Large intestine (tissue), 3 donors: ENCODE measurements at regions not wholly inside any gene's neighbourhood (a gene's known extent, or its start where the extent isn't known, plus 50 kb on each side); places are given as distances from the start of the nearest gene placed in this dataset.

ENCODE experiments used
- DNase-seq, 2 donors: peaks; one replicate each; pipeline versions ENCODE4 v3.0.0 to v3.0.0-alpha.2; 2013
- H3K27ac ChIP-seq: one replicate; pipeline ENCODE4 v1.5.1; 2013; ENCODE audit warnings: low read length
- H3K27me3 ChIP-seq: 2 replicates; pipeline ENCODE4 v1.6.1; 2013; ENCODE audit warnings: low read length; ENCODE audit not compliant: control insufficient read depth, insufficient read depth
- H3K36me3 ChIP-seq: 2 replicates; pipeline ENCODE4 v1.6.1; 2013; ENCODE audit warnings: low read length; ENCODE audit not compliant: control insufficient read depth, insufficient read depth
- H3K4me1 ChIP-seq: one replicate; pipeline ENCODE4 v1.6.1; 2013; ENCODE audit warnings: low read length; ENCODE audit not compliant: control insufficient read depth, insufficient read depth
- H3K4me3 ChIP-seq: one replicate; pipeline ENCODE4 v1.5.1; 2013; ENCODE audit warnings: low read length
- H3K9me3 ChIP-seq: one replicate; pipeline ENCODE4 v1.6.1; 2013; ENCODE audit warnings: mild to moderate bottlenecking, low read depth, low read length, moderate library complexity; ENCODE audit not compliant: control insufficient read depth
- WGBS: methylation state at CpG from one replicate; pipeline ENCODE4 v1.1.5; 2013; ENCODE audit warnings: low lambda C conversion rate; ENCODE audit not compliant: insufficient coverage; 5-methylcytosine and 5-hydroxymethylcytosine counted together

- Histone ChIP-seq H3K4me3 (no peak overlapping the region), H3K36me3 (no peaks in the 10 kb centered on the region), H3K9me3 (peaks cover 4% of the 10 kb centered on the region), H3K27ac (no peak overlapping the region), H3K27me3 (no peaks in the 10 kb centered on the region), H3K4me1 (no peaks in the 10 kb centered on the region)
- WGBS: no CpG with 5 or more reads among the region's 2 CpGs
- no peak for DNase-seq
These were observed 327.5 kb upstream of the SLC16A7 start for GRCh38 chr12:59268295-59268809.

GRCh38 chr12:59260202-59260601, 335.6 kb upstream of the SLC16A7 start:
- H3K9me3 ChIP-seq: no peaks in the 10 kb centered on the region
- H3K4me1 ChIP-seq: no peaks in the 10 kb centered on the region
- 50% methylated on average over 2 of the region's 2 CpGs for WGBS
- no peaks in the 10 kb centered on the region for H3K36me3 ChIP-seq
- no peak overlapping the region for H3K27ac ChIP-seq
- no peak for DNase-seq
- H3K4me3 ChIP-seq: no peak overlapping the region
- no peaks in the 10 kb centered on the region for H3K27me3 ChIP-seq

- Histone ChIP-seq H3K36me3 (no peaks in the 10 kb centered on the region), H3K9me3 (no peaks in the 10 kb centered on the region), H3K4me3 (no peak overlapping the region), H3K27ac (no peak overlapping the region), H3K4me1 (no peaks in the 10 kb centered on the region), H3K27me3 (no peaks in the 10 kb centered on the region)
- DNase-seq: no peak
These were observed 332.4 kb upstream of the LRIG3 start for GRCh38 chr12:59252731-59253130.

- no peaks in the 10 kb centered on the region for H3K4me1 ChIP-seq
These were observed 330.5 kb upstream of the LRIG3 start for GRCh38 chr12:59250766-59251165.

GRCh38 chr12:59240048-59240447, 319.7 kb upstream of the LRIG3 start:
- H3K36me3 ChIP-seq: no peaks in the 10 kb centered on the region
- 100% methylated on average over 1 of the region's 2 CpGs for WGBS
- H3K9me3 ChIP-seq: no peaks in the 10 kb centered on the region
- H3K4me3 ChIP-seq: no peak overlapping the region
- H3K4me1 ChIP-seq: no peaks in the 10 kb centered on the region
- DNase-seq: no peak
- H3K27me3 ChIP-seq: no peaks in the 10 kb centered on the region
- H3K27ac ChIP-seq: no peak overlapping the region

More at GRCh38 chr12:59250766-59251165, 330.5 kb upstream of the LRIG3 start:
- Histone ChIP-seq H3K9me3 (no peaks in the 10 kb centered on the region), H3K36me3 (no peaks in the 10 kb centered on the region), H3K4me3 (no peak overlapping the region), H3K27me3 (no peaks in the 10 kb centered on the region), H3K27ac (no peak overlapping the region)
- DNase-seq: no peak

- no peak for DNase-seq
- WGBS: 100% methylated on average over 1 of the region's 10 CpGs
These were observed 314.1 kb upstream of the LRIG3 start for GRCh38 chr12:59234391-59234790.

GRCh38 chr12:59230334-59230733, 310.0 kb upstream of the LRIG3 start:
- no peak for DNase-seq
- Histone ChIP-seq H3K27ac (no peak overlapping the region), H3K4me1 (no peaks in the 10 kb centered on the region), H3K27me3 (no peaks in the 10 kb centered on the region), H3K4me3 (no peak overlapping the region), H3K36me3 (no peaks in the 10 kb centered on the region), H3K9me3 (no peaks in the 10 kb centered on the region)

More at GRCh38 chr12:59234391-59234790, 314.1 kb upstream of the LRIG3 start:
- Histone ChIP-seq H3K4me1 (no peaks in the 10 kb centered on the region), H3K9me3 (no peaks in the 10 kb centered on the region), H3K36me3 (no peaks in the 10 kb centered on the region), H3K4me3 (no peak overlapping the region), H3K27me3 (no peaks in the 10 kb centered on the region), H3K27ac (no peak overlapping the region)

- no peaks in the 10 kb centered on the region for H3K36me3 ChIP-seq
- no peaks in the 10 kb centered on the region for H3K4me1 ChIP-seq
- no CpG with 5 or more reads among the region's 1 CpG for WGBS
- no peaks in the 10 kb centered on the region for H3K27me3 ChIP-seq
- H3K9me3 ChIP-seq: no peaks in the 10 kb centered on the region
- H3K27ac ChIP-seq: no peak overlapping the region
- H3K4me3 ChIP-seq: no peak overlapping the region
- no peak for DNase-seq
These were observed 298.8 kb upstream of the LRIG3 start for GRCh38 chr12:59219148-59219547.

GRCh38 chr12:59196989-59197388, 276.7 kb upstream of the LRIG3 start:
- WGBS: no CpG with 5 or more reads among the region's 1 CpG
- DNase-seq: no peak
- H3K9me3 ChIP-seq: no peaks in the 10 kb centered on the region
- no peaks in the 10 kb centered on the region for H3K27me3 ChIP-seq
- H3K27ac ChIP-seq: no peak overlapping the region
- no peaks in the 10 kb centered on the region for H3K4me1 ChIP-seq
- no peaks in the 10 kb centered on the region for H3K36me3 ChIP-seq
- H3K4me3 ChIP-seq: no peak overlapping the region

- WGBS: no CpG with 5 or more reads among the region's 2 CpGs
- no peak for DNase-seq
- Histone ChIP-seq H3K27ac (no peak overlapping the region), H3K4me1 (no peaks in the 10 kb centered on the region), H3K4me3 (no peak overlapping the region), H3K36me3 (no peaks in the 10 kb centered on the region), H3K27me3 (no peaks in the 10 kb centered on the region), H3K9me3 (no peaks in the 10 kb centered on the region)
These were observed 274.5 kb upstream of the LRIG3 start for GRCh38 chr12:59194794-59195193.

- no peaks in the 10 kb centered on the region for H3K4me1 ChIP-seq
- no peaks in the 10 kb centered on the region for H3K36me3 ChIP-seq
- no CpG with 5 or more reads among the region's 1 CpG for WGBS
- no peak overlapping the region for H3K27ac ChIP-seq
- no peak overlapping the region for H3K4me3 ChIP-seq
- H3K27me3 ChIP-seq: no peaks in the 10 kb centered on the region
- no peaks in the 10 kb centered on the region for H3K9me3 ChIP-seq
- DNase-seq: no peak
These were observed 273.3 kb upstream of the LRIG3 start for GRCh38 chr12:59193476-59194050.
